ENCODE measurements at regions not wholly inside any gene's neighbourhood (a gene's known extent, or its start where the extent isn't known, plus 50 kb on each side); places are given as distances from the start of the nearest gene placed in this dataset.

DNA sequence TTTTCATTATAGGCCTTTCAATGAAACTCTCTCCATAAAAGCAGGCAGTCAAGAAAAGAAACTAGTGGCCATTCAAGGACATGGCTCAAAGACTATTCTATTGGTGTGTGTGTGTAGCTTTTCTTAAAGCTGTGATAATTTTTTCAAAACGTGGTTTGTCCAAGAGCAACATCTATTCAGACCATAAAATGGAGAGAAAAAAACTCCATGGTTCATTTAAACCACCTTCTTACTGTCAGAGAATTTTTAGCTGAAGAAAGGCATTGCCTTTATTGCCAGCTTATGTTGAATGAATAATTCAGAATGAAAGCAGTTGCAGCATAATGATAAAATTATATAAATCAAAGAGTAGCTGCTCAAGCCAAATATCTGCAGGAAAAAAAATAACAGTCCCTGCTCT lies 325.5 kb downstream of the PCDH18 start:
- H3K27me3 ChIP-seq (ENCODE audit: control insufficient read depth in 1 of 2, insufficient read depth in 2 of 2, low read length in 2 of 2) = no peaks in the 10 kb centered on the region
- H3K9me3 ChIP-seq (ENCODE audit: control insufficient read depth in 2 of 2, low read length in 2 of 2) = no peaks in the 10 kb centered on the region
- H3K27ac ChIP-seq (ENCODE audit: low read length) = no peak overlapping the region
- no peaks in the 10 kb centered on the region for H3K36me3 ChIP-seq (ENCODE audit: control insufficient read depth in 2 of 2, insufficient read depth in 2 of 2, low read length in 2 of 2)
- H3K4me3 ChIP-seq (ENCODE audit: low read length in 2 of 2) = no peak overlapping the region
- no peak overlapping the region for H3K9ac ChIP-seq (ENCODE audit: low read length in 2 of 2)
- H3K4me1 ChIP-seq (ENCODE audit: control insufficient read depth, insufficient read depth, low read length) = no peaks in the 10 kb centered on the region

DNA sequence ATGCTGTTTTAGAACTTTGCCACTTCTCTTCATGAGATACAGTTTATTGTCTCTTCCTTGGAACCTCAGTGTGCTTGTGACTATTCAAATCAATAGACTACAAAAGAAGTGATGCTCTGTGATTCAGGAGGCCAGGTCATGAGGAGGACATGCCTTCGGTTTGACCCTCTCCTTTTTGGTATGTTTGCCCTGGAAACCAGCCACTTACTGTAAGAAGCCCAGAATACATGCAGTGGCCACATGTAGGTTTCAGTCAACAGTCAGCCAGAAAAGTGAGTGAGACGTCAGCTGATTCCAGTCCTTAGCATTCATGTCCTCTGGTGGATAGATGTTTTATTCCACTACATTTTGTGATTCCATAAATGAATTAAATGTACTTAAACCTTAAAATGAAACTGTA lies 328.7 kb downstream of the PCDH18 start:
- Histone ChIP-seq H3K4me1 (ENCODE audit: control insufficient read depth, insufficient read depth, low read length) (no peaks in the 10 kb centered on the region), H3K36me3 (ENCODE audit: control insufficient read depth in 2 of 2, insufficient read depth in 2 of 2, low read length in 2 of 2) (no peaks in the 10 kb centered on the region), H3K27me3 (ENCODE audit: control insufficient read depth in 1 of 2, insufficient read depth in 2 of 2, low read length in 2 of 2) (no peaks in the 10 kb centered on the region), H3K27ac (ENCODE audit: low read length) (no peak overlapping the region), H3K9ac (ENCODE audit: low read length in 2 of 2) (no peak overlapping the region), H3K9me3 (ENCODE audit: control insufficient read depth in 2 of 2, low read length in 2 of 2) (peaks cover 0 to 4% of the 10 kb centered on the region in 2 donors), H3K4me3 (ENCODE audit: low read length in 2 of 2) (no peak overlapping the region)

DNA sequence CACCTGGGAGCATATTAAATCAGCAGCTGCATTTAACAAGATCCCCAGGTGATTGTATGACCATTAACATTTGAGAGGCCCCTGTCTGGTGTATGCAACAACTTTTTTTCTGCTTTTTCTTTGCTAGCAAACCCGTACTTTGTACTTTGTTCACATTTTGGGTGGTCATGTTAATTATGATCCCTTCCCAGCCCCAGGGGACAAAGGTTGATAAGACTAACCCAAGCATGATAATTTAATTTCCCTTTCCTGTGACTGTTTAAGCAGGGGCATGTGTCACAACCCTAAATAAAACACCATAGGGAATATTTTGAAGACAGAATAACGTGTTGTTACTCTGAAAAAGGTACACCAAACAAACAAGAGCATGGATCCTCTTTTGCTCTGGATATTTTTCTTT lies 332.0 kb downstream of the PCDH18 start:
- Histone ChIP-seq H3K27me3 (ENCODE audit: control insufficient read depth in 1 of 2, insufficient read depth in 2 of 2, low read length in 2 of 2) (no peaks in the 10 kb centered on the region), H3K36me3 (ENCODE audit: control insufficient read depth in 2 of 2, insufficient read depth in 2 of 2, low read length in 2 of 2) (no peaks in the 10 kb centered on the region), H3K27ac (ENCODE audit: low read length) (no peak overlapping the region), H3K9me3 (ENCODE audit: control insufficient read depth in 2 of 2, low read length in 2 of 2) (peaks cover 0 to 4% of the 10 kb centered on the region in 2 donors), H3K4me3 (ENCODE audit: low read length in 2 of 2) (no peak overlapping the region), H3K4me1 (ENCODE audit: control insufficient read depth, insufficient read depth, low read length) (no peaks in the 10 kb centered on the region), H3K9ac (ENCODE audit: low read length in 2 of 2) (no peak overlapping the region)

DNA sequence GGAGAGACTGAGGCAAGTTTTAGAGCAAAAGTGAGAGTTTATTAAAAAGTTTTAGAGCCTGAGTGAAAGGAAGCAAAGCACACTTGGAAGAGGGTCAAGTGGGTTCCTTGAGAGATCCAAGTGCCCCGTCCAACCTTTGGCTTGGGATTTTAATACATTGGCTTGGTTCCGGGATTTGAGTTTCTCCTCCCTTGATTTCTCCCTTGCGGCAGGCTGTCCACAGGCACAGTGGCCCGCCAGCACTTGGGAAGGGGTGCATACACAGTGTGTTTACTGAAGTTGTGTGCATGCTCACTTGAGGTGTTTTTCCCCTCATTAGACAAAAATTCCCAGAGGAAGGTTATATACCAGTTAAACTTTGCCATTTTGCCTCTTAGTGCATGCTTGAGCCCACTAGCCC lies 333.5 kb downstream of the PCDH18 start:
- H3K36me3 ChIP-seq (ENCODE audit: control insufficient read depth in 2 of 2, insufficient read depth in 2 of 2, low read length in 2 of 2) = no peaks in the 10 kb centered on the region
- no peak overlapping the region for H3K9ac ChIP-seq (ENCODE audit: low read length in 2 of 2)
- no peak overlapping the region for H3K4me3 ChIP-seq (ENCODE audit: low read length in 2 of 2)
- no peak overlapping the region for H3K27ac ChIP-seq (ENCODE audit: low read length)
- no peaks in the 10 kb centered on the region for H3K27me3 ChIP-seq (ENCODE audit: control insufficient read depth in 1 of 2, insufficient read depth in 2 of 2, low read length in 2 of 2)
- no peaks in the 10 kb centered on the region for H3K4me1 ChIP-seq (ENCODE audit: control insufficient read depth, insufficient read depth, low read length)
- peaks cover 0 to 4% of the 10 kb centered on the region in 2 donors for H3K9me3 ChIP-seq (ENCODE audit: control insufficient read depth in 2 of 2, low read length in 2 of 2)

DNA sequence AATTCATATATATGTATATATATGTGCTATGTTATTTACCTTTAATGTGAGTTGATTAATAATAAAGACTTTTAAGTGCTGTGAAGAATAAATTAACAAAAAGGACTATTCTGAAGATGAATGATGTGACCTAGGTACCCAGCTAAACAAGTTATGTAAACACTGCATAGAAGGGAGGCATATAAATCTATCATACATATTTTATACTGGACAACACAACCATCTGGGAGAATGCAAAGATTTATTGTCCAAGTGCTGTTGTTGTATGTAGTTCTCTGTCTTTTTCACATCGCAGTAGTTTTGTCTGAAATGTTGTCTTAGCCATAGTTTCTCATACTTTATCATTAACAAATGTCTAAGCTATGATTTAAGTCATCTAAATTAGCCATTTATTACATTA lies 337.6 kb downstream of the PCDH18 start:
- H3K36me3 ChIP-seq (ENCODE audit: control insufficient read depth in 2 of 2, insufficient read depth in 2 of 2, low read length in 2 of 2) = no peaks in the 10 kb centered on the region
- H3K9ac ChIP-seq (ENCODE audit: low read length in 2 of 2) = no peak overlapping the region
- H3K27me3 ChIP-seq (ENCODE audit: control insufficient read depth in 1 of 2, insufficient read depth in 2 of 2, low read length in 2 of 2) = no peaks in the 10 kb centered on the region
- H3K4me1 ChIP-seq (ENCODE audit: control insufficient read depth, insufficient read depth, low read length) = no peaks in the 10 kb centered on the region
- H3K27ac ChIP-seq (ENCODE audit: low read length) = no peak overlapping the region
- peaks cover 0 to 4% of the 10 kb centered on the region in 2 donors for H3K9me3 ChIP-seq (ENCODE audit: control insufficient read depth in 2 of 2, low read length in 2 of 2)
- no peak overlapping the region for H3K4me3 ChIP-seq (ENCODE audit: low read length in 2 of 2)

DNA sequence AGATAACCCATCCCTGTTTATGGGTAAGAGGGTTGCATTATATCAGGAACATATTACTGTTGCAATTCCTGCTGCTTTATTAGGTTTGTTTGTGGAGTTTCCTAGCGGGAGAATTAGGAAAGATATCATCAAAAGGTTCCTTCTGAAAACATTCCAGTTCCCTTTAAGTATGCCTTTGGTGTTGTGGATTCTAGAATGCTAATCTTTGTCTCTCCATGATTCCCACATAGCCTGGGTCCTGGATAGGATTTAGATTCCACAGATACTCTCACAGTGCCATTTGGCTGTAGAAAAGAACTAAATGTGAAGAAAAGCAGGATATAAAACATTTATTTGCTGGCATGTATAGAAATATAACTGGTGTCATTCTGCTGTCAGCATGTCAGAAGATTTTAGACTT lies 338.7 kb downstream of the PCDH18 start:
- Histone ChIP-seq H3K9me3 (ENCODE audit: control insufficient read depth in 2 of 2, low read length in 2 of 2) (no peaks in the 10 kb centered on the region), H3K4me3 (ENCODE audit: low read length in 2 of 2) (no peak overlapping the region), H3K9ac (ENCODE audit: low read length in 2 of 2) (no peak overlapping the region), H3K27ac (ENCODE audit: low read length) (no peak overlapping the region), H3K4me1 (ENCODE audit: control insufficient read depth, insufficient read depth, low read length) (no peaks in the 10 kb centered on the region), H3K36me3 (ENCODE audit: control insufficient read depth in 2 of 2, insufficient read depth in 2 of 2, low read length in 2 of 2) (no peaks in the 10 kb centered on the region), H3K27me3 (ENCODE audit: control insufficient read depth in 1 of 2, insufficient read depth in 2 of 2, low read length in 2 of 2) (no peaks in the 10 kb centered on the region)

DNA sequence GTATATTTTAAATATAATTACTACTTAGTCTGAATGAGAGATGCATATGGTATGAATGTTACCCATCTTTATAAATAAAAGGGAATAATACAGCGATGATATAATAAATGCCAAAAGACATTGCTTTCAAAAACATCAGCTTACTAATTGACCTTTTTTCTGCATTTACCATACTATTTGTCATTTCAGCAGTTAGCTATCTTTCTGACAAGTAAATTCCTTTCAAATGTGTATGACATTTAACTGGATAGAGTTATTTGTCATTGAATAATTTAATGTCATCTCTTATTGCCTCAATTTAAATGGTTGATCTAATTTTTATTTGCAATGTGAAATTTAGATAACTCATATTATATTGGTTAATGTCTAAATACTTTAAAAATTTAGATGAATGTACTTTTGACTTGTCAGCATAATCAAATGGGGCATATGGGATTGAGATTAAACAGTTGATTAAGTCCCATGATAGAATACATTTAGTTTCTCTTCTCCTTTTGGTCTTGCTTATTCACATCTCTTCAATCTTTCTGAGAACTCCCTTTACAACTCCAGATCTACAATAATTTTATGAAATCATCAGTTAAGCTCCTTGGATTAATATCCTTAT lies 350.9 kb downstream of the PCDH18 start:
- no peaks in the 10 kb centered on the region for H3K4me1 ChIP-seq (ENCODE audit: control insufficient read depth, insufficient read depth, low read length)
- H3K36me3 ChIP-seq (ENCODE audit: control insufficient read depth in 2 of 2, insufficient read depth in 2 of 2, low read length in 2 of 2) = no peaks in the 10 kb centered on the region
- no peaks in the 10 kb centered on the region for H3K27me3 ChIP-seq (ENCODE audit: control insufficient read depth in 1 of 2, insufficient read depth in 2 of 2, low read length in 2 of 2)
- no peak overlapping the region for H3K9ac ChIP-seq (ENCODE audit: low read length in 2 of 2)
- H3K27ac ChIP-seq (ENCODE audit: low read length) = no peak overlapping the region
- H3K4me3 ChIP-seq (ENCODE audit: low read length in 2 of 2) = no peak overlapping the region
- H3K9me3 ChIP-seq (ENCODE audit: control insufficient read depth in 2 of 2, low read length in 2 of 2) = no peaks in the 10 kb centered on the region

DNA sequence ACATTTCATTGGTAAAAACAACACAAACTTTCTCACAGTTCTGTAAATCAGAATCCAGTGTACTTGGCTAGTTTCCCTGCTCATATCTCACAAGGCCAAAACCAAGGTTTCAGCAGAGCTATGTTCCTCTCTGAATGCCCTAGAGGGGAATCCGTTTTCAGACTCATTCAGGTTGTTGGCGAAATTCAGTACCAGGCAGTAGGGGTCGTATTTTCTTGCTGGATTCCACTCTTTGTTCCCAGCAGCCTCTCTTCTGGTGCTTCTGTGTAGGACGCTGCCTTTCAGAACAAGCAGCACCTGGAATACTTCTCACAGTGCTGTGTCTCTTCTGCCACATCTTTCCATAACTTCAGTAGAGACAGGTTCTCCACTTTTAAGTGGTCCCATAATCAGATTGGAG lies 351.9 kb downstream of the PCDH18 start:
- H3K9me3 ChIP-seq (ENCODE audit: control insufficient read depth in 2 of 2, low read length in 2 of 2) = no peaks in the 10 kb centered on the region
- H3K27me3 ChIP-seq (ENCODE audit: control insufficient read depth in 1 of 2, insufficient read depth in 2 of 2, low read length in 2 of 2) = no peaks in the 10 kb centered on the region
- no peaks in the 10 kb centered on the region for H3K36me3 ChIP-seq (ENCODE audit: control insufficient read depth in 2 of 2, insufficient read depth in 2 of 2, low read length in 2 of 2)
- no peak overlapping the region for H3K4me3 ChIP-seq (ENCODE audit: low read length in 2 of 2)
- H3K4me1 ChIP-seq (ENCODE audit: control insufficient read depth, insufficient read depth, low read length) = no peaks in the 10 kb centered on the region
- H3K27ac ChIP-seq (ENCODE audit: low read length) = no peak overlapping the region
- H3K9ac ChIP-seq (ENCODE audit: low read length in 2 of 2) = no peak overlapping the region

DNA sequence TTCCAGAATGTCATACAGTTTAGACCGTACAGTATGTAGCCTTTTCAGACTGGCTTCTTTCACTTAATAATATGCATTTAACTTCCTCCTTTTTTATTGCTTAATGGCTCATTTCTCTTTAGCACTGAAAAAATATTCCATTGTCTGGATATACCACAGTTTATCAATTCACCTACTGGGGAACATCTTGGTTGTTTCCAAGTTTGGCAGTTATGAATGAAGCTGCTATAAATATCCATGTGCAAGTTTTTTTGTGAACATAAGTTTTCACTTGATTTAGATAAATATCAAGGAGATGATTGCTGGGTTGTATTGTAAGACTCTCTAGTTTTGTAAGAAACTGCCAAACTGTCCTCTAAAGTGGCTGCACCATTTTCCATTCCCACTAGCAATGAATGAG lies 375.5 kb downstream of the PCDH18 start:
- Histone ChIP-seq H3K9me3 (ENCODE audit: control insufficient read depth in 2 of 2, low read length in 2 of 2) (no peaks in the 10 kb centered on the region), H3K4me3 (ENCODE audit: low read length in 2 of 2) (no peak overlapping the region), H3K9ac (ENCODE audit: low read length in 2 of 2) (no peak overlapping the region), H3K27ac (ENCODE audit: low read length) (no peak overlapping the region), H3K4me1 (ENCODE audit: control insufficient read depth, insufficient read depth, low read length) (no peaks in the 10 kb centered on the region), H3K36me3 (ENCODE audit: control insufficient read depth in 2 of 2, insufficient read depth in 2 of 2, low read length in 2 of 2) (no peaks in the 10 kb centered on the region), H3K27me3 (ENCODE audit: control insufficient read depth in 1 of 2, insufficient read depth in 2 of 2, low read length in 2 of 2) (no peaks in the 10 kb centered on the region)

DNA sequence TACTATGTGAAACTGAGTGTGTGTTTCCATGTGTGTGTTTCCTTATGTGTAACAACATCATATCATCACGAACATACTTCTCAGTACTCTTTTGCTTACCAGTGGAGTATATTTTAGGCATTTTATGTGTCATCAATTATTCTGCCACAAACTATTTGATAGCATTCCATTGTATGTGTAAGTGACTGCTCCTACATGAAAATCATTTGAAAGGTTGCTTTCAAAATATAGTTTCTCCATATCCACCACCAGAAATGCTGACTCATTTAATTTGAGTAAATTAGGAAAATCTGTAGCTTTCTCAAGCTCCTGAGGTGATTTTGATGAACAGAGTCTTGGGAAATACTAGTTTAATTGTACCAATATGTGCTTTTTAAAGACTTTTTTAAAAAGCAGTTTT lies 376.2 kb downstream of the PCDH18 start:
- Histone ChIP-seq H3K4me1 (ENCODE audit: control insufficient read depth, insufficient read depth, low read length) (no peaks in the 10 kb centered on the region), H3K9me3 (ENCODE audit: control insufficient read depth in 2 of 2, low read length in 2 of 2) (no peaks in the 10 kb centered on the region), H3K27ac (ENCODE audit: low read length) (no peak overlapping the region), H3K9ac (ENCODE audit: low read length in 2 of 2) (no peak overlapping the region), H3K27me3 (ENCODE audit: control insufficient read depth in 1 of 2, insufficient read depth in 2 of 2, low read length in 2 of 2) (no peaks in the 10 kb centered on the region), H3K36me3 (ENCODE audit: control insufficient read depth in 2 of 2, insufficient read depth in 2 of 2, low read length in 2 of 2) (no peaks in the 10 kb centered on the region), H3K4me3 (ENCODE audit: low read length in 2 of 2) (no peak overlapping the region)

DNA sequence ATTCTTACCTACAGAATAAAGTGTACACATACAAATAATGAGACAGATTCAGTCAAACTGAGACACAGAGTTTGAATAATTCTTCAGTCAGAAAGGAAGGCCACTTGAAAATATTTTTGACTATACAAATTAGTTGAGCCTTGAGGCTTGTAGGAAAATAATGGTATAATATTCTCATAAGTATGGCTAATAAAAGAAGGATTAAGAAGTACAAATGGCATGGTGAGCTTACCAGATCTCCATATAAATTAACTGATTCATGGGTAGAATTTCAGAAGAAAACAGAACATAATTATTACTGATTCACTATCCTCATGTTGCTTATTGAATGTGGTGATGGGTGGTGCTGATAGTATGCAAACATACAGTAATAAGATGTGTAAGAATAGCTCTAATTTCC lies 401.1 kb downstream of the PCDH18 start:
- no peaks in the 10 kb centered on the region for H3K27me3 ChIP-seq (ENCODE audit: control insufficient read depth in 1 of 2, insufficient read depth in 2 of 2, low read length in 2 of 2)
- H3K4me3 ChIP-seq (ENCODE audit: low read length in 2 of 2) = no peak overlapping the region
- no peaks in the 10 kb centered on the region for H3K9me3 ChIP-seq (ENCODE audit: control insufficient read depth in 2 of 2, low read length in 2 of 2)
- H3K9ac ChIP-seq (ENCODE audit: low read length in 2 of 2) = no peak overlapping the region
- H3K36me3 ChIP-seq (ENCODE audit: control insufficient read depth in 2 of 2, insufficient read depth in 2 of 2, low read length in 2 of 2) = no peaks in the 10 kb centered on the region
- H3K4me1 ChIP-seq (ENCODE audit: control insufficient read depth, insufficient read depth, low read length) = no peaks in the 10 kb centered on the region
- no peak overlapping the region for H3K27ac ChIP-seq (ENCODE audit: low read length)

All from stomach smooth muscle (tissue), 2 donors.